ENCODE measurements at regions not wholly inside any gene's neighbourhood (a gene's known extent, or its start where the extent isn't known, plus 50 kb on each side); places are given as distances from the start of the nearest gene placed in this dataset.

DNA sequence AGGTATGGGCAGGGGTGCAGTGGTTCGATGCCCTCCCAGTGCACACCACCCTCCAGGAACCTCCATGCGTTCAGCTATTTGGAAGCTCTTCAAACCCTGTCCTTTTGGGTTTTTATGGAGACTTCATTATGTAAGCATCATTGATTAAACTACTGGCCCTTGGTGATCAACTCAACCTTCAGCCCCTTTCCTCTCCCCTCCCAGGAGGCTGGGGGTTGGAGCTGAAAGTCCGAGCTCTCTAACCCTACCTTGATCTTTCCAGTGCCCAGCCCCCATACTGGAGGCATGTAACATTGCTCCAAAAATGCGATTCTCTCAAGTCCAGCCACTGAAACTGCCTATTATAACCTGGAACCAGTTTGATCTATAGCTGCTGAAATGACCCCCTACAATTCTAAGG, 188.1 kb downstream of the IPO8 start:
- Histone ChIP-seq H3K27ac (ENCODE audit: low read depth, low read length) (no peak overlapping the region), H2AFZ (ENCODE audit: low read length, unreplicated experiment) (no peak overlapping the region), H3K27me3 (ENCODE audit: insufficient read depth, low read length) (no peaks in the 10 kb centered on the region), H3K79me2 (ENCODE audit: control insufficient read depth, insufficient read depth, low read length, unreplicated experiment) (no peaks in the 10 kb centered on the region), H3K4me1 (ENCODE audit: control insufficient read depth, insufficient read depth, low read length, unreplicated experiment) (no peaks in the 10 kb centered on the region), H3K4me3 (ENCODE audit: low read depth, low read length) (no peak overlapping the region), H3K36me3 (ENCODE audit: insufficient read depth, low read length) (no peaks in the 10 kb centered on the region)

DNA sequence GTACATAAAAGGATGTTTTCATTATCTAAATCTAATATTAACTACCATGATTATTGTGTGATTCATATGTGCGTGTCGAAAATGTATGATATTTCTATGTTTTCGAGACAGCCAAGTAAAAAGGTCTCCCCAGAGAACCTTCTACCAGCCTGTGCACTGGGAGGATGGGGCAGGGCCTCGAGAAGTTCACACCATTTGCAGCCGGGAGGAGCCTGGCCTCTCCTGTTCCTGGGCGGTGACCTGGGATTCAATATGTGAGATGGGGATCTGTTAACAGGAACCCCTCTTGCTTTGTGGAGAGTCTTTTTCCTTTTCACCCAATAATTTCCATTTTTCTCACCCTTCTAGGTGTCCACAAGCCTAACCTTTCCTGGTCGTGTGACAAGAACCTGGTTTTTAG, 189.3 kb downstream of the IPO8 start:
- H2AFZ ChIP-seq (ENCODE audit: low read length, unreplicated experiment), result no peak overlapping the region
- no peaks in the 10 kb centered on the region for H3K36me3 ChIP-seq (ENCODE audit: insufficient read depth, low read length)
- H3K27ac ChIP-seq (ENCODE audit: low read depth, low read length), result no peak overlapping the region
- no peaks in the 10 kb centered on the region for H3K4me1 ChIP-seq (ENCODE audit: control insufficient read depth, insufficient read depth, low read length, unreplicated experiment)
- H3K27me3 ChIP-seq (ENCODE audit: insufficient read depth, low read length), result no peaks in the 10 kb centered on the region
- H3K4me3 ChIP-seq (ENCODE audit: low read depth, low read length), result no peak overlapping the region
- H3K79me2 ChIP-seq (ENCODE audit: control insufficient read depth, insufficient read depth, low read length, unreplicated experiment), result no peaks in the 10 kb centered on the region

DNA sequence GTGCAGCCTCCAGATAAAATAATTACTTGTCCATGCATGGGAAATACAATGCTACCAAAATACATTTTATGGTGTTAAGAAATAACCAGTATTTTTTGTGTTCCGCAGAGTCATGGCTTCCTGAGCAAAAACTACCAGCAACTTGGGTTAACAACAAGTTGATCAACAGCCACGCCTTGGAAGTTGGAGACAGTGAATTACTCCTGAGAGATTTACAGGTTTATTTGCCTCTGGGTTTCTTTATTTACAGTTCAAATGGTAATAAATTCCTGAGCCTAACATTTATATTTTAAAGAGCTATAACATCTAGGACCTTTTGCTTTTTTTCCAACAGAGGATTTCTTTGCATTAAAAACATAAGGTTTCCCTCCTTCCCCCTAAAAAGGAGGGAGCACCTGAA, 194.0 kb downstream of the IPO8 start:
- Histone ChIP-seq H3K79me2 (ENCODE audit: control insufficient read depth, insufficient read depth, low read length, unreplicated experiment) (no peaks in the 10 kb centered on the region), H3K27ac (ENCODE audit: low read depth, low read length) (no peak overlapping the region), H3K36me3 (ENCODE audit: insufficient read depth, low read length) (no peaks in the 10 kb centered on the region), H2AFZ (ENCODE audit: low read length, unreplicated experiment) (no peak overlapping the region), H3K4me3 (ENCODE audit: low read depth, low read length) (no peak overlapping the region), H3K27me3 (ENCODE audit: insufficient read depth, low read length) (no peaks in the 10 kb centered on the region), H3K4me1 (ENCODE audit: control insufficient read depth, insufficient read depth, low read length, unreplicated experiment) (no peaks in the 10 kb centered on the region)

DNA sequence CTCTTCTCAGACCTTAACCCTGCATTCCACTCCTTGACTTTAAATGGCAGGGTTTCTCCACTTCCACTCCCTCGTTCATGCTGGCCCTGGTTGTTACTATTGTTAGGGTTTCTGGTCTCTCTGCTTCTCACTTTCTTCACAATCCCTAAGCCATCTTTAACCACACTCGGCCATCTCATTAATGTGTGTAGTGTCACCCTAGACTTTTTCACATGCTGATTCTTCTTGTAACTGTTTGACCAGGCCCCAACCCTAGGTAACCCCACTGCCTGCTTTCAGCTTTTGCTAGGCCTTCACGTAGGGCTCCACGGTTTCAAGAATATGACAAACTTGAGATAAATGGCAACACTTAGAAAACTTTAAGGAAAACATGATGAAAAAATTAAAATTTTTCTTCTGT, 195.1 kb downstream of the IPO8 start:
- Histone ChIP-seq H2AFZ (ENCODE audit: low read length, unreplicated experiment) (no peak overlapping the region), H3K79me2 (ENCODE audit: control insufficient read depth, insufficient read depth, low read length, unreplicated experiment) (no peaks in the 10 kb centered on the region), H3K36me3 (ENCODE audit: insufficient read depth, low read length) (no peaks in the 10 kb centered on the region), H3K27ac (ENCODE audit: low read depth, low read length) (no peak overlapping the region), H3K4me1 (ENCODE audit: control insufficient read depth, insufficient read depth, low read length, unreplicated experiment) (no peaks in the 10 kb centered on the region), H3K27me3 (ENCODE audit: insufficient read depth, low read length) (no peaks in the 10 kb centered on the region), H3K4me3 (ENCODE audit: low read depth, low read length) (no peak overlapping the region)

DNA sequence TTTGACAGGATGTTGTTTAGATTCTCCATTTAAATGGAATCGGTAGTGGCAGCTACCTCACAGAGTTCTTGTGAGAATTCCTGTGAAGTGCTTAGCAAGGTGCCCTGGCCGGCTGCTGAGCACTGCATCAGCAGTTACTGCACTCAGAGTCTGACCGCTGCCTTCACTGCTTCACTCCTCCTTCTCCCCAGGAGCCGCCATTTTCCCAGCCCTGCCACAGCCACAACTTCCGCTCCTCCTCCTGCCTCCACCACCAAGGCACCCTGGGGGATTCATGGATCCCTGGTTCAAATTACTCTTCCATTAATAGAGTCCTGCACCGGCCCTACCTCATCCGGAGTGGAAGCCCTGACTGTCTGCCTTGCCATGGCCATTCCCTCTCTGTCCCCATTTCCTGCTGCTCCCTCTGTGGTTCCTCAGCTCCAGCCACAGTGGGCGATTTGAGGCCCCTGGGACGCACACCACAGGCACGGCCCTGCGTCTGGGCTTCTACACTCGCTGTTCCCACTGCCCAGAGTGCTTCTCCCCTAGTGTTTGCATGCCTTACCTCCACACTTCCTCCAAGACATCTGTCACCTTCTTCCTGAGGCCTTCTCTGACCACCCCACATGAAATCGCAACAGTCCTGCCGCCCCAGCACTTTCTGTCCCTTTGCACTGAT, 210.3 kb downstream of the IPO8 start:
- no peaks in the 10 kb centered on the region for H3K4me1 ChIP-seq (ENCODE audit: control insufficient read depth, insufficient read depth, low read length, unreplicated experiment)
- H3K36me3 ChIP-seq (ENCODE audit: insufficient read depth, low read length), result no peaks in the 10 kb centered on the region
- no peak overlapping the region for H2AFZ ChIP-seq (ENCODE audit: low read length, unreplicated experiment)
- no peak overlapping the region for H3K4me3 ChIP-seq (ENCODE audit: low read depth, low read length)
- no peaks in the 10 kb centered on the region for H3K79me2 ChIP-seq (ENCODE audit: control insufficient read depth, insufficient read depth, low read length, unreplicated experiment)
- no peaks in the 10 kb centered on the region for H3K27me3 ChIP-seq (ENCODE audit: insufficient read depth, low read length)
- no peak overlapping the region for H3K27ac ChIP-seq (ENCODE audit: low read depth, low read length)

DNA sequence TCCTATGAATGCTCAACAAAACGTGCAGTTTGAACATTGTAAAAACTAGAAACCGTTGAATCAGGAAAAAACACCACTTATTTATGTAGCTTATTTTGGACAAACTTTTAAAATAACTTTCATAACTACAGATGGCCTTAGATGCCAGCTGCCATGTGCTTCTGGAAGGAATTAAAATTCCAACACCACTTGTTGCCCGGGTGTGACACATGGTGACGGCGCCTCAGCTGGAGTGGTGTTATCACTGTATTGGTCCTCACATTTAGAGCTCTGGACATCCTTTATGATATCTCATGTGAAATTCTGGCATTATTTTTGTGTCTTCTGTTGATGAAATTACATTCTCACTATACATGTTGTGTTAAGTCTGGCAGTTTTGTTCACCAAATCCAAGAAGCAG, 211.0 kb downstream of the IPO8 start:
- Histone ChIP-seq H3K36me3 (ENCODE audit: insufficient read depth, low read length) (no peaks in the 10 kb centered on the region), H3K27ac (ENCODE audit: low read depth, low read length) (no peak overlapping the region), H3K79me2 (ENCODE audit: control insufficient read depth, insufficient read depth, low read length, unreplicated experiment) (no peaks in the 10 kb centered on the region), H3K27me3 (ENCODE audit: insufficient read depth, low read length) (no peaks in the 10 kb centered on the region), H3K4me3 (ENCODE audit: low read depth, low read length) (no peak overlapping the region), H2AFZ (ENCODE audit: low read length, unreplicated experiment) (no peak overlapping the region), H3K4me1 (ENCODE audit: control insufficient read depth, insufficient read depth, low read length, unreplicated experiment) (no peaks in the 10 kb centered on the region)

DNA sequence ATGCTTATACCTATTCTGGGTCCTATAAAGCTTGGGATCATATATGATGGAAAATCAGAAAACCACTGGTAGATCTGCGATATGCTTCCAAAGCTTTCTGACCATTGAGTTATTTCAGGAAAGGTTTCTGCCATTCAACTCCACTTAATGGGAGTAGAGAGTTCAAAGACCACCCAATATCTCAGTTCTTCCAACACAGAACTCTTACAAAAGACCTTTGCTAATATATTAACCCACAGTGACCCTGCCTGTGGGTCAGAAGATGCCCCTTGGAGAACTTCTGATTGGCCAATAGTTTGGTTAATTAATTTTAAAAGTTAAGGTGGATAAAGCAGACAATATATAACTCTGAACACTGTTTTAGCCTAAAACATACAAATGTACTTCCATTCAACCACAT, 213.0 kb downstream of the IPO8 start:
- Histone ChIP-seq H3K79me2 (ENCODE audit: control insufficient read depth, insufficient read depth, low read length, unreplicated experiment) (no peaks in the 10 kb centered on the region), H3K4me3 (ENCODE audit: low read depth, low read length) (no peak overlapping the region), H2AFZ (ENCODE audit: low read length, unreplicated experiment) (no peak overlapping the region)

DNA sequence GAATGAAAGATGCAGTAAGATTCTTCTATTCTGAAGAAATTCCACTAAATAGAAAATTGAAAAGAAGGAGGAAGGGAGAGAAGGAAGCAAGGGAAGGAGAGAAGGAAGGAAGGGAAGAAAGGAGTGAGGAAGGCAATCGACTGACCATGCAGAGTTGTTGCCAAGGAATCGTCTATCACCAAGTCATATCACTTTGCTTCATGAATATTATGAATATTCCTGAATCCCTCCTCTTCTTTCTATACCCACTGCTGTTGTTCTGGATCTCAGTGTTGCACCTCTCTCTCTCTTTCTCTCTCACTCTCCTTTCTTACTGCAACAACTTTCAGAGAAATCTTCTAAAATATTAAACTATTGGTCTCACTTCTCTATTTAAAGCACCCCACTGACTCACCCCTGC, 222.4 kb downstream of the IPO8 start:
- H3K27ac ChIP-seq (ENCODE audit: low read depth, low read length), result no peak overlapping the region
- no peak overlapping the region for H2AFZ ChIP-seq (ENCODE audit: low read length, unreplicated experiment)
- H3K27me3 ChIP-seq (ENCODE audit: insufficient read depth, low read length), result peaks cover 6% of the 10 kb centered on the region; the same call in 1 of the 2 replicates
- H3K4me3 ChIP-seq (ENCODE audit: low read depth, low read length), result no peak overlapping the region
- no peaks in the 10 kb centered on the region for H3K4me1 ChIP-seq (ENCODE audit: control insufficient read depth, insufficient read depth, low read length, unreplicated experiment)
- no peaks in the 10 kb centered on the region for H3K79me2 ChIP-seq (ENCODE audit: control insufficient read depth, insufficient read depth, low read length, unreplicated experiment)
- H3K36me3 ChIP-seq (ENCODE audit: insufficient read depth, low read length), result no peaks in the 10 kb centered on the region

More for the DNA sequence above, 213.0 kb downstream of the IPO8 start:
- Histone ChIP-seq H3K36me3 (ENCODE audit: insufficient read depth, low read length) (no peaks in the 10 kb centered on the region), H3K27ac (ENCODE audit: low read depth, low read length) (no peak overlapping the region), H3K4me1 (ENCODE audit: control insufficient read depth, insufficient read depth, low read length, unreplicated experiment) (no peaks in the 10 kb centered on the region), H3K27me3 (ENCODE audit: insufficient read depth, low read length) (no peaks in the 10 kb centered on the region)

DNA sequence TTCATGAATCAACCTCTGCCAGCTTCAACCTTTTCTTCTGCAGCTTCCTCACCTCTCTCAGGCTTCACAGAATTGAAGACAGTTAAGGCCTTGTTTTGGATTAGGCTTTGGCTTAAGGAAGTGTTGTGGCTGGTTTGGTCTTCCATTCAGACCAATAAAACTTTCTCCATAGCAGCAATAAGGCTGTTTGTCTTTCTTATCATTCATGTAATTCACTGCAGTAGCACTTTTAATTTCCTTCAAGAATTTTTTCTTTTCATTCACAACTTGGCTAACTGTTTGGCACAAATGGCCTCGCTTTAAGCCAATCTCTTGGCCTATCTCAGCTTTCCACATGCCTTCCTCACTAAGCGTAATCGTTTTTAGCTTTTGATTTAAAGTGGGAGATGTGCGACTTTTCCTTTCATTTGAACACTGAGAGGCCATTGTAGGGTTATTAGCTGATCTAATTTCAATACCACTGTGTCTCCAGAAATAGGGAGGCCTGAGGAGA, 229.5 kb downstream of the IPO8 start:
- Histone ChIP-seq H2AFZ (ENCODE audit: low read length, unreplicated experiment) (no peak overlapping the region), H3K27ac (ENCODE audit: low read depth, low read length) (no peak overlapping the region), H3K4me3 (ENCODE audit: low read depth, low read length) (no peak overlapping the region), H3K4me1 (ENCODE audit: control insufficient read depth, insufficient read depth, low read length, unreplicated experiment) (no peaks in the 10 kb centered on the region), H3K27me3 (ENCODE audit: insufficient read depth, low read length) (peaks cover 6% of the 10 kb centered on the region; the same call in 1 of the 2 replicates), H3K36me3 (ENCODE audit: insufficient read depth, low read length) (no peaks in the 10 kb centered on the region), H3K79me2 (ENCODE audit: control insufficient read depth, insufficient read depth, low read length, unreplicated experiment) (no peaks in the 10 kb centered on the region)

DNA sequence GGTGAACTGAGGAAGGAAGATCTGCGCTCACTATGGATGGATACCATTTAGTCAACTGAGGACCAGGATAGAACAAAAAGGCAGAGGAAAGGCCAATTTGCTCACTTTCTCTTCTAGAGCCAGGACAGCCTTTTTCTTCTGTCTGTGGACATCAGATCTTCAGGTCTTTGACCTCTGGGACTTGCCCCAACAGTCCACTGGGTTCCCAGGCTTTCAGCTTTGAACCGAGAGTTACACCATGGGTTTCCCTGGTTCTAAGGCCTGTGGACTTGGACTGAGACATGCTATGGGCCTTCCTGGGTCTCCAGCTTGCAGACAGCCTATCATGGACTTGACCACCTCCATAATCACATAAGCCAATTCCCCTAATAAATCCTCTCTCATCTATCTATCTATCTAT, 232.0 kb downstream of the IPO8 start:
- no peak overlapping the region for H3K27ac ChIP-seq (ENCODE audit: low read depth, low read length)
- no peak overlapping the region for H3K4me3 ChIP-seq (ENCODE audit: low read depth, low read length)
- H2AFZ ChIP-seq (ENCODE audit: low read length, unreplicated experiment), result no peak overlapping the region
- no peaks in the 10 kb centered on the region for H3K4me1 ChIP-seq (ENCODE audit: control insufficient read depth, insufficient read depth, low read length, unreplicated experiment)
- H3K27me3 ChIP-seq (ENCODE audit: insufficient read depth, low read length), result no peaks in the 10 kb centered on the region
- no peaks in the 10 kb centered on the region for H3K36me3 ChIP-seq (ENCODE audit: insufficient read depth, low read length)
- H3K79me2 ChIP-seq (ENCODE audit: control insufficient read depth, insufficient read depth, low read length, unreplicated experiment), result no peaks in the 10 kb centered on the region

DNA sequence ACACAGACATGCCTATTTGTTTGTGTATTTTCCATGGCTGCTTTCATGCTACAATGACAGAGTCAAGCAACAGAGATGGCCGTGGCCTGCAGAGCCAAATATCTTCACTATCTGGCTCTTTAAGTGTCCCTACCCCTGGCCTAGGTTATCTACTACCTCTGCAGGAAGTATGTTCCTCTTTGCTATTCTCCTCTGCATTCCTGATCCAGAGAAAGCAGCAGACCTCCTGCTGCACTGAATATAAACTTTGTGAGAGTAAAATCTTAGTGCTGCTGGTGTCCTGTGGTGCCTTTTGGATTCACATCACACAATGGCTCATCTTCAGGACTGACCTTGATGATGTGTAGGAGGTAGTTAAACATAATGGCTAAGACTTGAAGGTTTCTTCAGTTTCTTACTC, 233.4 kb downstream of the IPO8 start:
- peaks cover 4% of the 10 kb centered on the region for H3K4me1 ChIP-seq (ENCODE audit: control insufficient read depth, insufficient read depth, low read length, unreplicated experiment)
- H3K27me3 ChIP-seq (ENCODE audit: insufficient read depth, low read length), result no peaks in the 10 kb centered on the region
- no peak overlapping the region for H2AFZ ChIP-seq (ENCODE audit: low read length, unreplicated experiment)
- no peaks in the 10 kb centered on the region for H3K36me3 ChIP-seq (ENCODE audit: insufficient read depth, low read length)
- no peaks in the 10 kb centered on the region for H3K79me2 ChIP-seq (ENCODE audit: control insufficient read depth, insufficient read depth, low read length, unreplicated experiment)
- no peak overlapping the region for H3K27ac ChIP-seq (ENCODE audit: low read depth, low read length)
- no peak overlapping the region for H3K4me3 ChIP-seq (ENCODE audit: low read depth, low read length)

All from ACC112 (cell line).